22Rv1 (cell line): ENCODE measurements at regions not wholly inside any gene's neighbourhood (a gene's known extent, or its start where the extent isn't known, plus 50 kb on each side); places are given as distances from the start of the nearest gene placed in this dataset.

Source experiments
- CTCF ChIP-seq: fragments of 450-650 bp; IDR thresholded peaks from 2 replicates; pipeline ENCODE4 v1.5.1; 2017; ENCODE audit warnings: mild to moderate bottlenecking
- ZFX ChIP-seq: fragments of 450-650 bp; IDR thresholded peaks from 2 replicates; pipeline ENCODE4 v1.6.1; 2017; ENCODE audit warnings: antibody characterized with exemption, borderline replicate concordance

- TF ChIP-seq CTCF (no peak), ZFX (no peak)
Observed at GRCh38 chr4:183828839-183829238, 76.3 kb upstream of the STOX2 start.
